ENCODE measurements at regions not wholly inside any gene's neighbourhood (a gene's known extent, or its start where the extent isn't known, plus 50 kb on each side); places are given as distances from the start of the nearest gene placed in this dataset.

- no peaks in the 10 kb centered on the region for H3K79me2 ChIP-seq (ENCODE audit: insufficient read depth, low read length)
- peaks cover 2 to 4% of the 10 kb centered on the region in 2 donors for H3K27me3 ChIP-seq (ENCODE audit: control insufficient read depth in 2 of 2, insufficient read depth in 2 of 2, low read length in 2 of 2)
- H3K4me1 ChIP-seq (ENCODE audit: control insufficient read depth in 1 of 2, insufficient read depth in 2 of 2, low read length in 2 of 2) = peaks cover 40 to 42% of the 10 kb centered on the region in 2 donors
- peaks cover 0 to under 1% of the 10 kb centered on the region in 2 donors for H3K9me3 ChIP-seq (replicated peaks in 1 of 2; ENCODE audit: control insufficient read depth in 1 of 2, insufficient read depth in 1 of 2, low read length in 2 of 2)
- Mint-ChIP-seq H3K4me3 (no peak overlapping the region), H3K4me1 (peaks cover 38% of the 10 kb centered on the region), H3K27ac (no peak overlapping the region), H3K9me3 (peaks cover 0 to 2% (median 2%) of the 10 kb centered on the region in 7 donors), H3K36me3 (no peaks in the 10 kb centered on the region), H3K27me3 (ENCODE audit: low read depth in 3 of 3) (peaks cover 4 to 7% (median 6%) of the 10 kb centered on the region in 3 donors)
- no peak overlapping the region for H3K9ac ChIP-seq (ENCODE audit: insufficient read depth, low read length, poor library complexity, severe bottlenecking)
- WGBS (ENCODE audit: insufficient coverage) = 83% methylated on average over 6 of the region's 7 CpGs
- no peak for DNase-seq
- H3K4me2 ChIP-seq (replicated peaks; ENCODE audit: extremely low read depth, low read length, poor library complexity, severe bottlenecking) = no peak overlapping the region
- no peak overlapping the region for H3K4me3 ChIP-seq (replicated peaks in 1 of 3; ENCODE audit: low read depth in 2 of 3, low read length in 3 of 3)
- H3K36me3 ChIP-seq (replicated peaks in 1 of 2; ENCODE audit: control insufficient read depth in 1 of 2, insufficient read depth in 2 of 2, low read length in 2 of 2) = no peaks in the 10 kb centered on the region
- no peak for TF ChIP-seq CTCF (IDR thresholded peaks at IDR 0.05)
- H3K27ac ChIP-seq (ENCODE audit: low read depth in 1 of 2, low read length in 2 of 2) = no peak overlapping the region
- no peaks in the 10 kb centered on the region for H4K20me1 ChIP-seq (ENCODE audit: insufficient read depth, low read length)
- H2AFZ ChIP-seq (ENCODE audit: insufficient read depth, low read depth, low read length, poor library complexity, severe bottlenecking) = no peak overlapping the region
- intact Hi-C loops (cut with micrococcal nuclease) = no loop called here
These were observed 102.0 kb upstream of the GATB start for GRCh38 chr4:151862766-151863165.

DNA sequence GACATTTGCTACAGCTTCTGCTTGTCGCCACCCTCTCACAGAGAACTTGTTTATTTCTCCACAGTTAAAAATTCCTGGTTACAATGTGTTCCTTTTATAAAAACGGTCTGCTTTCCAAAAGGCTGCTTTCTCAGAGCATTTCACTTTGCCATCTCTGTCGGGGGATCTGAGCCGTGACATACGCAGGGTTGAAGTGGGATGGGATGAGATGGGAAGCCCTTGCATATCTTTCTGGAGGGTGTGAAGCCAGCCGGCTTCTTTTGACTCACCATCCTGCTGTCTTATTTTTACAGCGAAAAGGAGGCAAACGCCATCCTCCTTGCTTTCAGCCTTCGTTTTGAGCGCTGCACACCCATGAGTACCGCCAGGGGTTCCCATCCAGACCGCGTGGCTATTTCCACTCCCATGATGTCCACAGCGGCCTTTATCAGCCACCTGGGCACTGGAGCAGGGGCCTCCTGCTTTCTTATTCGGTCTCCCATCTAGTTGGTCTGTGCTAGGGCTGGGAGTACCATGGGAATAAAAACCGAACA, 99.8 kb upstream of the GATB start:
- Histone ChIP-seq H4K20me1 (ENCODE audit: insufficient read depth, low read length) (no peaks in the 10 kb centered on the region), H3K27me3 (ENCODE audit: control insufficient read depth in 2 of 2, insufficient read depth in 2 of 2, low read length in 2 of 2) (peaks cover 2 to 6% of the 10 kb centered on the region in 2 donors), H3K27ac (ENCODE audit: low read depth in 1 of 2, low read length in 2 of 2) (no peak overlapping the region), H3K9me3 (replicated peaks in 1 of 2; ENCODE audit: control insufficient read depth in 1 of 2, insufficient read depth in 1 of 2, low read length in 2 of 2) (no peaks in the 10 kb centered on the region), H3K9ac (ENCODE audit: insufficient read depth, low read length, poor library complexity, severe bottlenecking) (no peak overlapping the region), H3K36me3 (replicated peaks in 1 of 2; ENCODE audit: control insufficient read depth in 1 of 2, insufficient read depth in 2 of 2, low read length in 2 of 2) (no peaks in the 10 kb centered on the region), H3K4me2 (replicated peaks; ENCODE audit: extremely low read depth, low read length, poor library complexity, severe bottlenecking) (no peak overlapping the region), H3K4me3 (replicated peaks in 1 of 3; ENCODE audit: low read depth in 2 of 3, low read length in 3 of 3) (no peak overlapping the region), H3K79me2 (ENCODE audit: insufficient read depth, low read length) (no peaks in the 10 kb centered on the region), H2AFZ (ENCODE audit: insufficient read depth, low read depth, low read length, poor library complexity, severe bottlenecking) (no peak overlapping the region), H3K4me1 (ENCODE audit: control insufficient read depth in 1 of 2, insufficient read depth in 2 of 2, low read length in 2 of 2) (peaks cover 19 to 21% of the 10 kb centered on the region in 2 donors)
- TF ChIP-seq CTCF (IDR thresholded peaks at IDR 0.05) = no peak
- Mint-ChIP-seq H3K4me3 (no peak overlapping the region), H3K27ac (no peak overlapping the region), H3K4me1 (peaks cover 24% of the 10 kb centered on the region), H3K9me3 (peaks cover 0 to 4% (median 2%) of the 10 kb centered on the region in 7 donors), H3K36me3 (no peaks in the 10 kb centered on the region), H3K27me3 (ENCODE audit: low read depth in 3 of 3) (peaks cover 4 to 8% (median 7%) of the 10 kb centered on the region in 3 donors)
- DNase-seq = no peak
- 95% methylated on average over 12 of the region's 16 CpGs for WGBS (ENCODE audit: insufficient coverage)
- intact Hi-C loops (cut with micrococcal nuclease) = no loop called here

Data from CD14-positive monocyte (primary cell).